ENCODE measurements at regions not wholly inside any gene's neighbourhood (a gene's known extent, or its start where the extent isn't known, plus 50 kb on each side); places are given as distances from the start of the nearest gene placed in this dataset.
"Not testable (repeated sequence)": the region's sequence is repeated elsewhere in the genome, so short reads cannot be mapped to it uniquely, and the experiment has no call there.

GRCh38 chr2:150120326-150120955 lies 367.0 kb downstream of the RND3 start:
- FAIRE-seq, result no peak
- DNase-seq (ENCODE audit: low spot score in 2 of 2), result no peak

DNA sequence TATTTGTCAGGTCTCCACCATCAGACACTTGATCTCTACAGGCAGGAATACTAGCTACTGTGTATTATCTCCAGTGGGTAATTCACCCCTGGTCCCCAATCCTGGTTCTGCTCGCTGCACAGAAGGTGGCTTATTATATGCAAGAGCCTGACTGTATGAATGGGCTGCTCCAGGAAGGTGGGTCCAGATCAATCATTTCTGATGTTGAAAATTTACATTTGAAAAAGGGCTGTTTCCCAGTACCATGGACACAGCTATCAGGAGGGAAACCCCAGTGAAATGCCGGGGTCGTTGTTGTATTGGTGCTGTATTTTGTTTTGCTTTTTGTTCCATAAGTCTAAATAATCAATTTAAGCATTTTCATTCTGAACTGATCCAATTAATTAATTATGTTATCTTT lies 367.6 kb downstream of the RND3 start:
- no peak for DNase-seq (ENCODE audit: low spot score in 2 of 2)
- FAIRE-seq, result no peak

DNA sequence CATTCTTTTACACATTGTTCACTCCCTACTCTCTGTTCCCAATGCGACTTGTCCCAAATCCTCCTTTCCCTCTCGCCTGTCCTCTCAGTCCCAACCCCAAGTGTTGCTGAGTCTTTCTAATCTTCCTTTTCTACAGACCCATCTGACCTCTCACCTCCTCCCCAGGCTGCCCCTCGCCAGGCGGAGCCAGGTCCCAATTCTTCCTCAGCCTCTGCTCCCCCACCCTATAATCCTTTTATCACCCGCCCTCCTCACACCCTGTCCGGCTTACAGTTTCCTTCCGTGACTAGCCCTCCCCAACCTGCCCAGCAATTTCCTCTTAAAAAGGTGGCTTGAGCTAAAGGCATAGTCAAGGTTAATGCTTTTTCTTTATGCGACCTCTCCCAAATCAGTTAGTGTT lies 373.4 kb downstream of the RND3 start:
- not testable (repeated sequence) for DNase-seq (ENCODE audit: low spot score in 2 of 2); FAIRE-seq

GRCh38 chr2:150110548-150110947 lies 376.9 kb downstream of the RND3 start:
- DNase-seq (ENCODE audit: low spot score in 2 of 2), result no peak
- FAIRE-seq, result no peak

DNA sequence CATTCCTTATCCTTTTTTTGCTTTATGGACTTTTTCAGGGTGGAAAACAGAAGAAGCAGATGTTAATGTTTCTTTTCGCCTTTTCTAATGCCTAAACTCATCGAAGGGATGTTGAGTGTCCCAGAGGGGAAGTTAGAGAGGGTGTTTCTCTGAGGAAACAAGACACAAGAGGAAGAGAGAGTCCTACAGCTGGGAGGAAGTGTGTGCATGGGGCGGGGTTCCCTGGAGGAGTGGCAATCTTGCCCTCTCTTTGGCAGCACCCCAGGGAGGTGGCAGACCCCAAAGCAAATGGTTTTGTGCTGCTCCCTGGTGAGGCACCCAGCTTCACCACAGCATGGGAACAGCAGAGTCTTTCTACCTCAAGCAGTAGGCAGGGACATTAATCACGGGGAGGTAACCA lies 377.6 kb downstream of the RND3 start:
- FAIRE-seq, result no peak
- no peak for DNase-seq (ENCODE audit: low spot score in 2 of 2)

DNA sequence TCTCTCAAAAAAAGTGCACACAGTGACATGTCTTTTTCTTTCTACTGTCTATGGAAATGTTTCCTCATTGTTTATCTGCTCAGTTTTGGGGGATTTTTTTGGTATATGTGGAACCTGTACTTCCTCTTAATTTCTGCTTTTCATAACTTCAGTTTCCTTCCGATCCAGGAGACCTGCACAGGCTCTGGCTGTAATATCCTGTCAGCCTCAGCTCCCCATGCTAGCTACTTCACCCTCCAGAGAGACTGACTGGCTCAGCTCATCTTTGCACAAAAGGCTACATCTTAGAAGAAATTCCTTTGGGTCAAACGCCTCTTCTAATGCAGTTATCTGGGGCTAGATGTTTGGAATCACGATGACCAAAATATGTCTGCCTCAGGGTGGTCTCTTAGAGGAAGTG lies 378.4 kb downstream of the RND3 start:
- DNase-seq (ENCODE audit: low spot score in 2 of 2) (no peak), FAIRE-seq (no peak)

GRCh38 chr2:150107816-150108215 lies 379.7 kb downstream of the RND3 start:
- FAIRE-seq, result no peak
- no peak for DNase-seq (ENCODE audit: low spot score in 2 of 2)

- FAIRE-seq (no peak), DNase-seq (ENCODE audit: low spot score in 2 of 2) (no peak)
These were observed 380.3 kb downstream of the RND3 start for GRCh38 chr2:150107170-150107569.

DNA sequence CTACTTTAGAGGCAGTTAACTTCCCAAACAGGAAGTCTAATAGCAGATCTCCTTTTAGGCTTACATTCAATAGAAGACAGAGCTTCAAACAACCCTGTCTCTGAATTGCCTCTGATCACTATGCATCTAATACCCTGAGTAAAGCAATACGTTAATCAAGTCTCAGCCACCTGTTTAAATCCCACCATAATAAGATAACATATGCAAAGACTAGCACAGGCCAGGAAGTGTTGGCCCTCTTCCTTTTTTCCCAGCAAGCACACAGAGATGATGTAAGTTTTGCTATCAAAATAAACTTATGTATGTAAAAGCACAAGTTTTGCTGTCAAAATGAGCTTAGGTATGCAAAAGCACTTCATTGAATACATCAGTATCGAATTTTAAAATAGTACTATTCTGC lies 385.5 kb downstream of the RND3 start:
- DNase-seq (ENCODE audit: low spot score in 2 of 2) (no peak), FAIRE-seq (no peak)

GRCh38 chr2:150100834-150101233 lies 386.6 kb downstream of the RND3 start:
- DNase-seq (ENCODE audit: low spot score in 2 of 2) (no peak), FAIRE-seq (no peak)

GRCh38 chr2:150100336-150100735 lies 387.1 kb downstream of the RND3 start:
- DNase-seq (ENCODE audit: low spot score in 2 of 2) (no peak), FAIRE-seq (no peak)

- DNase-seq (ENCODE audit: low spot score in 2 of 2) (no peak), FAIRE-seq (no peak)
These were observed 387.7 kb downstream of the RND3 start for GRCh38 chr2:150099805-150100204.

DNA sequence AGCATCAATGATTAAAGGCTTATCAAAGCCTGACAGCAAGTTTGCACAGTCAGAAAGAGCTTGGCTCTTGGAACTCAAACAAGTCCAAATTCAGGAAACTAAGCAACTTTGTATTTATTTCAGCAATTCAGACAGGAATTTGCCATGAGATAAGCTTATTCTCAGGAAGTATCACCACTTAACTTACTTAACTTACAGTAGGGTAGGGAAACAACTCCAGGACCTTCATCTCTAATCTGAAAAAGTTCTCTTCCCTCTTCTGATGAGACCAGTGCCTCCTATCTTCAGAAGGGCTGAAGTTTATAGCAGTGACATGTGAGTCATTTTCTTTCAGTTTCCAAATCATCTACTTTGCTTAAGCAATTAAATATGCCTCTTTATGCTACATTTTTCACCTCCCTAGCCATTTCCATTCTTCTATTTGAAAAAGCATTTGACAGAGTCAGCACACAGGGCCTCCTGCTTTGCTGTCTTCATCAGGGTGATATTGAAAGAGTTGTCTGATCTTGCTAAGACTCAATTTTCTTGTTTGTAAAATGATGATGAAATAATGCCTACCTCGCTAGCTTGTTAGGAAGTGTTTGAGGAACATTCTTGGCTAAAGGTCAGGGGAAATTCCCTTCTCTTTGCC lies 389.5 kb downstream of the RND3 start:
- no peak for FAIRE-seq
- DNase-seq (ENCODE audit: low spot score in 2 of 2), result no peak

GRCh38 chr2:150097402-150097801 lies 390.1 kb downstream of the RND3 start:
- no peak for FAIRE-seq
- no peak for DNase-seq (ENCODE audit: low spot score in 2 of 2)

- FAIRE-seq, result no peak
- no peak for DNase-seq (ENCODE audit: low spot score in 2 of 2)
These were observed 391.9 kb downstream of the RND3 start for GRCh38 chr2:150095361-150096095.

GRCh38 chr2:150091846-150092245 lies 395.6 kb downstream of the RND3 start:
- FAIRE-seq (no peak), DNase-seq (ENCODE audit: low spot score in 2 of 2) (no peak)

DNA sequence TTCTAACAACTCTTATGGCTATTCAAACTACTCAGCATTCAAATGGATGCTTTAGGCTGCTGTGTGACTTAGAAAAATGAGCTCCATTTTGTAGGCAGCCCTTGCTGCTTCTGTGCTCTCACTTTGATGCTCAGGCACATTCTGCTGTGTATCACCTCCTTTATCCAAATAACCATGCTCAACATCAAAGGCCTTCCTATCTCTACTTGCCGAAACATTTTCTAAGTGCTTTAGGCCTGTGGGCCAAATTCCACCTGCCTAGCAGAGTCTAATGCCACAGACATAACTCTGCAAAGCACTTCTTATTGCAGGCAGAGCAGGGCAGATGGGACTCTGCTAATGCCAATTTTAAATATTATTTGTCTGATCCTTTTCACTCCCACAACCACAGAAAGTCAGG lies 397.4 kb downstream of the RND3 start:
- DNase-seq (ENCODE audit: low spot score in 2 of 2) (no peak), FAIRE-seq (no peak)

- DNase-seq (ENCODE audit: low spot score in 2 of 2), result no peak
- FAIRE-seq, result no peak
These were observed 398.9 kb downstream of the RND3 start for GRCh38 chr2:150088538-150088937.

DNA sequence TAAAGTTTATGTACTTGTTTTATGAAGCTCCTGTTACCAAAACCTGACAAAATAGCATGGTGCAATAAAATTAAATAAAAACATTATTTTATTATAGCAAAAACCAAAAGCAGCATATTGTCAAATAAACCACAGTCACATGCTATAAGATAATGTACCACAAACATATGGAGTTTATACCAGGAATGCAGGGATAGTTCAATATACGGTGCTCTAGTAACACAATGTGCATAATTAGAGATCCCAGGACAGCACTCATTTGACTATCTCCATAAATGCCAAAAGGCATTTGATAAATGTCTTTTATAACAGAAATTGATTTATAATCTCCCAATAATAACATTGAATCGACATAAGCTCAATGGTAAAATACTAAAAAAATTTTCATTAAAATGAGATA lies 402.0 kb downstream of the RND3 start:
- DNase-seq (ENCODE audit: low spot score in 2 of 2) (no peak), FAIRE-seq (no peak)

DNA sequence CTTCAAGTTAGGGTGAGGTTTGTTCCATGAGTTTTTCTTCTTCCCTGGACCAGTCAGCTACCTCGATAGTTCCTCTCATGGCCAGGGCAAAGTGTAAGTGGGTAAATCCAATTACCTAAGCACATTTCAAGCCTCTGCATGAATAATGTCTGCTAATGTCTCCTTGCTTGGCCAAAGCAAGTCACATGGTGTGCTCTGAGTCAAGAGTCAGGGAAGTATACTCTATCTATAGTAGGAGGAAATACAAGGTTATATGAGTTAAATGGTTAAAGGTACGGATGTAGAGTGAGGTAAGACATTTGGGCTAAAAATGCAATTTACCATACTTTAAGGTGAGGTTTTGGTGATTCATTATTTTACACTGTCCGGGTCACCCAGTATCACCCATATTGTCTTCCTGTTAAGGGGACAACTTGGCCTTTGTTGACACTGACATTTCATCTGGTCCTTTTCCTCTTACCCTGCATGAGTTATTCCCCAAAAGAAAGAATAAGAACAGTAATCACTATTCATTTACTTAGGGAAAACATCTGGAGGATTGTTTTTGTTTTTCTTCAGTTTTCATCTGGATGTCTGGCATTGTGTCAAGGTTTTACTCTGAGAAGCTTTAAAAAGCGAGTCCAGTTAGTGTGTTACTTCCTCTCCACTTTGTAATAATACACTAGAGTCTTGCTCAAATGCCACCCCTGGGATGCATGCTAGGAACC lies 405.5 kb downstream of the RND3 start:
- no peak for FAIRE-seq

DNA sequence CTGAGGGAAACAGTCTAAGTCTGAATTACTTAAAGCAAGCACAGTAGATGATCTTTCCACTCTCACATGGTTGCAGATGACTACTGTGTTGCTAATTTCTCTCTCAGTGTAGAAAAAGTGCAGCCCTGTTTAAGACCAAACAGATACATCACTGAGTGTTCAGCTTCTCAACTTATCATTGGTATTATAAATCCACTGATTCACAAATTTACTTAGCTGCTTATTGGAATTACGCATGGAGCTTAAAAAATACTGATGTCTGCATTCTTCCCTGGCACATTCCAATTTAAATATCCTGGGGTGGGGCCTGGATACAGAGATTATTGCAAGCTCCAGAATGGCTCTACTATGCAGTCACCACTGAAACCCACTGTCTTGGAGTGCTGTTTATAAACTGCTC lies 411.2 kb downstream of the RND3 start:
- no peak for DNase-seq (ENCODE audit: low spot score in 2 of 2)
- FAIRE-seq, result no peak

More for the DNA sequence above, 405.5 kb downstream of the RND3 start:
- DNase-seq (ENCODE audit: low spot score in 2 of 2), result no peak
